ENCODE measurements at regions not wholly inside any gene's neighbourhood (a gene's known extent, or its start where the extent isn't known, plus 50 kb on each side); places are given as distances from the start of the nearest gene placed in this dataset.

DNA sequence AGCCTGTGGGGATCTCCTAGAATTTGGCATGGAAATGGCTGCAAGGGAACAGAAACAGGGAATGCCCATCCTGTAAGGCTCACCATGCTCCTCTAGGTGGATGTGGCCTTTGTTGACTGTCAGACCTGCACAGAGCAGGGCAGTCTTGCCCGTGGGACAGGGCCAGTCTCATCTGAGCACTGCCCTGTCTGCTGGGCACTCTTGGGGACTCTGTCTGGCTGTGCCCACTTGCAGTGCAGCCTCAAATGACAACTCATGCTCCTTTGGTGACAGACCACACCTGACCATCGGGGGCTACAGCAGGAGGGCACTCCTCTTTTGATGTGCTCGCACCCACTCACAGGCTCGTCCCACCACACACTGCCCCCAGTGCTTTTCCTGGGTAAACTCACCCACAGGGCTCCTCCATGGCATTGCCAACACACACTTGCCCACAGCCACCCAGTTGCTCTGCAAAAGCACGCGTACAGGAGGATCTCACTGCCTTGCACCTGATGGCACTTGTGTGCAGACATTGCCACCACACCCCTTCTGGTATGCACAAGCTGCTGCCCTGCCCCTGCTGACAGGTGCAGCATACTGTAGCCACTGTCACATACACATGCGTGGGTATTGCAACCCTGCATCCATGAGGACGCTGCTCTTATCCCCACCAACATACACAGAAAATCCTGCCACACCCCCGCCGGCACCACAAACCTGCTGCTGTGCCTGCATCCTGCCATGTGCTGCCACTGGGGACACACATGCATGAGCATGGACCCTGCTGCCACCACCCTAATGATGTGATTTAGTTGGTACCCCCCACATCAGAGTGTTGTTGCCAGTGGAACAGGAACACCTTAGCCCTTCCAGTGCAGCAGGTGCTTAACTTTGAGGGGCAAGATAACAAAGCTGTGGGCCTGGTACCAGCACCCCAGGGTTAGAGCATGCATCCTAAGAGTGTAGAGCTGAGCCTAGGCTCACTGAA lies 100.1 kb upstream of the ARHGEF9 start:
- no peak for DNase-seq

- DNase-seq, result no peak
These were observed 84.5 kb upstream of the ARHGEF9 start for GRCh38 chrX:63869506-63869905.

- DNase-seq, result no peak
These were observed 70.9 kb upstream of the ARHGEF9 start for GRCh38 chrX:63855896-63856295.

- no peak for DNase-seq
These were observed 50.3 kb upstream of the ARHGEF9 start for GRCh38 chrX:63835361-63835760.

Data from NCI-H1417 treated with DMSO at 0.1 percent for 48 hours (cell line).